Right lobe of liver (tissue), 4 donors: ENCODE measurements at regions not wholly inside any gene's neighbourhood (a gene's known extent, or its start where the extent isn't known, plus 50 kb on each side); places are given as distances from the start of the nearest gene placed in this dataset.

ENCODE experiments used
- POLR2A ChIP-seq: fragments of 450-650 bp; IDR thresholded peaks from one replicate; pipeline ENCODE4 v1.6.1; 2017; ENCODE audit warnings: antibody characterized with exemption, mild to moderate bottlenecking
- TF ChIP-seq, protein P1 (sequence below), 4 donors: fragments of 200-600 bp in 3 of 4; fragments of 450-650 bp in 1 of 4; IDR thresholded peaks; one replicate each; pipeline versions ENCODE4 v1.5.1 to v1.8.0; 2016 to 2022; ENCODE audit warnings: antibody characterized with exemption in 4 of 4, mild to moderate bottlenecking in 2 of 4
- donor health status: DM: no; HTN: no; CAD: no.
- donor health status: DM: no; HTN: no; CAD: no.
- donor health status: DM: no; HTN: yes; CAD: no.

DNA sequence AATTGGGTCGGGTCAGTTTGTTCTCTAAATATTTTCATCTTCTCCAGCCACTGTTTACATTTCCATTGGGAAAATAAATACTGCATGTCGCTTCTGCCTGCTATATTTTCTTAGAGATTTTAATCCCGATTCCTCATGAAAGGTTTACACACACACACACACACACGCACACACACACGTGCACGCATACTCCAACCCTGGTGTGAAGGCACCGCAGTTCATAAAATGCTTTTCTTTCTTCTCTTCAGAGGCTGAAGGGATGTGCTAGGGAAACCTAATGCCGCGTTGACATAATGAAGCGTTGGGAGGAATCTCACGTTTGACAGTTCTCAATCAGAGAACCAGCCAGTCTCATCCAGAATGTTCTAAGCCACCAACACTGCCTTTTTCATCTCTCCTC is 222.9 kb upstream of the IRX3 start:
- TF ChIP-seq, protein P1, sequence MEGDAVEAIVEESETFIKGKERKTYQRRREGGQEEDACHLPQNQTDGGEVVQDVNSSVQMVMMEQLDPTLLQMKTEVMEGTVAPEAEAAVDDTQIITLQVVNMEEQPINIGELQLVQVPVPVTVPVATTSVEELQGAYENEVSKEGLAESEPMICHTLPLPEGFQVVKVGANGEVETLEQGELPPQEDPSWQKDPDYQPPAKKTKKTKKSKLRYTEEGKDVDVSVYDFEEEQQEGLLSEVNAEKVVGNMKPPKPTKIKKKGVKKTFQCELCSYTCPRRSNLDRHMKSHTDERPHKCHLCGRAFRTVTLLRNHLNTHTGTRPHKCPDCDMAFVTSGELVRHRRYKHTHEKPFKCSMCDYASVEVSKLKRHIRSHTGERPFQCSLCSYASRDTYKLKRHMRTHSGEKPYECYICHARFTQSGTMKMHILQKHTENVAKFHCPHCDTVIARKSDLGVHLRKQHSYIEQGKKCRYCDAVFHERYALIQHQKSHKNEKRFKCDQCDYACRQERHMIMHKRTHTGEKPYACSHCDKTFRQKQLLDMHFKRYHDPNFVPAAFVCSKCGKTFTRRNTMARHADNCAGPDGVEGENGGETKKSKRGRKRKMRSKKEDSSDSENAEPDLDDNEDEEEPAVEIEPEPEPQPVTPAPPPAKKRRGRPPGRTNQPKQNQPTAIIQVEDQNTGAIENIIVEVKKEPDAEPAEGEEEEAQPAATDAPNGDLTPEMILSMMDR (IDR thresholded peaks at IDR 0.05) = no peak
- TF ChIP-seq POLR2A = no peak
